ENCODE measurements at regions not wholly inside any gene's neighbourhood (a gene's known extent, or its start where the extent isn't known, plus 50 kb on each side); places are given as distances from the start of the nearest gene placed in this dataset.

DNA sequence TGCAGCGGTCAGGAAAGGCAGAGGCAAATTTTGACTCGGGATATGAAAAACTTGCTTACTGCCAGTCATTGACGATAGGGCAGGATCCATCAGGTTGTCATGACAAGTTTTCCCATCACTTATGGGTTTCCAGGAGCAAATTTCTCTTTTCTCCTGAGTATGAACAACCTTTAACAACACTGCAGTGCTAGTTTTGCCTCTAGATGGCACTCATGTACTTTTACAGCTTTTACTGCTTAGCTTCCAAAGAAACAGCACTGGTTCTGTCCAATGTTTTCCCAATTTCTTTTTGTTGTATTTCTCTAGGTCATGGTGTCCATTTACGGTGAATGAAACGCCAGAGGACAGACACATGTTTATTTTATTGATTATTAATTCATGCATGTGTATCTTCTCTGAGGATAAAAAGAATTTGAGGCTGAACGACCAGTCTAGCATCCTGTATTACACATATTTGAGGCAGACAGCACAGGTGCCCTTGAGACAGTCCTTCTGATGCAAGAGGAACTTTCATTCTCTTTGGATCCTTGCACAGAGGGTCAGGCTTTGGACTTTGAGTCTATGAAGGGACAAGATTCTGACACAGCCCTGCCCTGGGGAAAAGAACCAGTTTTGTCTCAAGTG lies 112.3 kb upstream of the TRABD2B start:
- TF ChIP-seq Cebpa-rat (IDR thresholded peaks at IDR 0.05) = no peak
- H3K4me2 ChIP-seq = no peak overlapping the region
- no peak overlapping the region for H3K4me3 ChIP-seq
- no peaks in the 10 kb centered on the region for H3K9me3 ChIP-seq (replicated peaks in 1 of 11)
- H4K20me1 ChIP-seq = no peaks in the 10 kb centered on the region
- no peaks in the 10 kb centered on the region for H3K4me1 ChIP-seq
- no peak overlapping the region for H3K27ac ChIP-seq
- no peaks in the 10 kb centered on the region for H3K27me3 ChIP-seq
- H3K9ac ChIP-seq = no peak overlapping the region
- H3K36me3 ChIP-seq = no peaks in the 10 kb centered on the region

GRCh38 chr1:48107516-48107915 lies 110.3 kb upstream of the TRABD2B start:
- H3K4me2 ChIP-seq = no peak overlapping the region
- H3K9me3 ChIP-seq (replicated peaks in 1 of 11) = no peaks in the 10 kb centered on the region
- no peaks in the 10 kb centered on the region for H4K20me1 ChIP-seq
- no peak for TF ChIP-seq Cebpa-rat (IDR thresholded peaks at IDR 0.05)
- no peak overlapping the region for H3K9ac ChIP-seq
- no peaks in the 10 kb centered on the region for H3K4me1 ChIP-seq
- no peaks in the 10 kb centered on the region for H3K27me3 ChIP-seq
- H3K27ac ChIP-seq = no peak overlapping the region
- H3K4me3 ChIP-seq = no peak overlapping the region
- H3K36me3 ChIP-seq = no peaks in the 10 kb centered on the region

- H3K4me3 ChIP-seq = no peak overlapping the region
- no peaks in the 10 kb centered on the region for H3K36me3 ChIP-seq
- H3K27ac ChIP-seq = no peak overlapping the region
- no peaks in the 10 kb centered on the region for H4K20me1 ChIP-seq
- no peaks in the 10 kb centered on the region for H3K4me1 ChIP-seq
- no peaks in the 10 kb centered on the region for H3K27me3 ChIP-seq
- TF ChIP-seq Cebpa-rat (IDR thresholded peaks at IDR 0.05) = no peak
- no peak overlapping the region for H3K9ac ChIP-seq
- no peaks in the 10 kb centered on the region for H3K9me3 ChIP-seq (replicated peaks in 1 of 11)
- no peak overlapping the region for H3K4me2 ChIP-seq
Observed at GRCh38 chr1:48106049-48106448, 108.9 kb upstream of the TRABD2B start.

GRCh38 chr1:48105165-48105564 lies 108.0 kb upstream of the TRABD2B start:
- no peaks in the 10 kb centered on the region for H4K20me1 ChIP-seq
- no peak overlapping the region for H3K9ac ChIP-seq
- no peaks in the 10 kb centered on the region for H3K4me1 ChIP-seq
- TF ChIP-seq Cebpa-rat (IDR thresholded peaks at IDR 0.05) = no peak
- no peaks in the 10 kb centered on the region for H3K36me3 ChIP-seq
- H3K9me3 ChIP-seq (replicated peaks in 1 of 11) = no peaks in the 10 kb centered on the region
- no peak overlapping the region for H3K27ac ChIP-seq
- no peak overlapping the region for H3K4me3 ChIP-seq
- H3K4me2 ChIP-seq = no peak overlapping the region
- H3K27me3 ChIP-seq = no peaks in the 10 kb centered on the region

GRCh38 chr1:48103495-48103894 lies 106.3 kb upstream of the TRABD2B start:
- TF ChIP-seq Cebpa-rat (IDR thresholded peaks at IDR 0.05) = no peak
- Histone ChIP-seq H4K20me1 (no peaks in the 10 kb centered on the region), H3K36me3 (no peaks in the 10 kb centered on the region), H3K4me3 (no peak overlapping the region), H3K9ac (no peak overlapping the region), H3K9me3 (replicated peaks in 1 of 11) (no peaks in the 10 kb centered on the region), H3K27me3 (no peaks in the 10 kb centered on the region), H3K27ac (no peak overlapping the region), H3K4me2 (no peak overlapping the region), H3K4me1 (no peaks in the 10 kb centered on the region)

GRCh38 chr1:48102766-48103165 lies 105.6 kb upstream of the TRABD2B start:
- no peaks in the 10 kb centered on the region for H3K27me3 ChIP-seq
- no peaks in the 10 kb centered on the region for H3K36me3 ChIP-seq
- H3K4me2 ChIP-seq = no peak overlapping the region
- no peaks in the 10 kb centered on the region for H4K20me1 ChIP-seq
- H3K27ac ChIP-seq = no peak overlapping the region
- H3K4me3 ChIP-seq = no peak overlapping the region
- no peak overlapping the region for H3K9ac ChIP-seq
- no peaks in the 10 kb centered on the region for H3K4me1 ChIP-seq
- H3K9me3 ChIP-seq (replicated peaks in 1 of 11) = no peaks in the 10 kb centered on the region
- no peak for TF ChIP-seq Cebpa-rat (IDR thresholded peaks at IDR 0.05)

DNA sequence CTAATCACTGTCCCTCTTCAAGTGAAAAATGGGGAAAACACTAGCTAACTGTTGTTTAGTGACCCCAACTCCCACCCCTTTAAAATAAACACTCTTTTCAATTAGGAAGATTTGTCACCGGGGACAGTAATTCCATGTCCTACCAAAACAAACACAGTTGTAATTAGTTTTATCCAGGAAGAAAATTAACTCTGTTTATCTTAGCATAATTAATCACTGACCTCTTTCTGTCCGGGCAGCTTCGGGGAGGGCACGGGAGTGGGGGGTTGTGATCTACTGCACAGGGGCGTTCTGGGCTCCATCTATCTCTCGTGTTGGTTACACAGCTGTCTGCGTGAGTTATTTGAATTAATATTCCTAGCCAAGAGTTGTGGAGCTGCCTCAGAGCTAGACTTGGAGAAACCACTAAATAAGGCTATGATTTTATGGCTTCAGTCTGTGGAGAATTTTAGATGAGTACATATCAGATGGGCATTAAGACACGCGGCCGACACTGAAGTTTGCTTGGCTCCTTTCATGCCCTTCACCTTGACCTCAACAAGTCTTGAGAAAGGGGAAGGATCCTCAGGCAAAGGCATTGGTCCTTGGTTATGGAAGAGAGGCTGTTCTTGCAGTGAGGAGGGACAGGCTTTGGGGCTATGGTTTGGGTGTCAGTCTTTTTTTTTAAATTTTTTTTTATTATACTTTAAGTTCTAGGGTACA lies 102.0 kb upstream of the TRABD2B start:
- H3K27ac ChIP-seq = no peak overlapping the region
- no peaks in the 10 kb centered on the region for H4K20me1 ChIP-seq
- TF ChIP-seq Cebpa-rat (IDR thresholded peaks at IDR 0.05) = no peak
- H3K27me3 ChIP-seq = no peaks in the 10 kb centered on the region
- H3K9me3 ChIP-seq (replicated peaks in 1 of 11) = peaks cover 0 to 8% (median 0%) of the 10 kb centered on the region in 11 experiments; a peak in 1 of 22 replicates
- no peaks in the 10 kb centered on the region for H3K36me3 ChIP-seq
- no peak overlapping the region for H3K4me2 ChIP-seq
- H3K4me3 ChIP-seq = no peak overlapping the region
- 0 out of 20 replicates have a peak, but pooled peaks cover 0 to under 1% (median 0%) of the 10 kb centered on the region in 10 experiments for H3K4me1 ChIP-seq
- no peak overlapping the region for H3K9ac ChIP-seq

DNA sequence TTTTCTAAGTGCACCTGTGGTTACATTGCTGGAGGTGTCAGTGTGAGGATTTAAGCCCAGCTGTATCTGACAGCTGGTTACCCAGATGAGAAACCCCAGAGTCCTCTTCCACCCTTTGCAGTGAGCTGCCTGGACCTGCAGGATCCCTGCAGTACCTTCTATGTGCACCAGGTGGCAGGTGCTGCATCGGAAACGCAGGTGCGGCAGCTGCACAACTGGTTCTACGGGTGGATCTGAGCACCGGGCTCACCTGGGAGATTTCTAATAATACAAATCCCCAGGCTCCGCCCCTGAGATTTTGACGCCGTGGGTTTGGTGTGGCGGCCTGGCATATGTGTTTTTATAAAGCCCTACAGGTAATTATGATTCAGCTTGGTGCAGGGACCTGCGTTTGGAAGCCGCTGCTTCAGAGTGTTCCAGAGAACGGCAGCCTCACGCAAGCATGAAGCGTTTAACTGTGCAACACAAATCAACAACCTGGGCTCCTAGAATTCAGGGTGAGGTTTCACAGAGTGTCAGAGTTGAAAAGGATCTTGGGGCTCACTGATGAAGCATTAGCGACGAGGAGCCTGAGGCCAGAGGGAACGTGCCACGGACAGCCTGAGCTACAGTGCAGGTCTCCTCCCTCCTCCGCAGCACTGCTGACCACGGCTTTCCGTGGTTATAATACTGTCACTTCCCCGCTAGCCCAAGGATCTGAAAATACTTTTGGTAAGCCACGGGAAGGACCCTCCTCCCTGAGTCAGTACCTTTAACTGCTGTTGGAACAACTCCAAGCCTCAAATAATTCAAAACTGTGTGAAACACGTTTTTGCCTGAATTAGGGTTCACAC lies 96.7 kb upstream of the TRABD2B start:
- H4K20me1 ChIP-seq = no peaks in the 10 kb centered on the region
- no peak overlapping the region for H3K4me3 ChIP-seq
- H3K27ac ChIP-seq = no peak overlapping the region
- no peak for TF ChIP-seq Cebpa-rat (IDR thresholded peaks at IDR 0.05)
- H3K9ac ChIP-seq = no peak overlapping the region
- H3K9me3 ChIP-seq (replicated peaks in 1 of 11) = peaks cover 0 to 8% (median 0%) of the 10 kb centered on the region in 11 experiments; a peak in 1 of 22 replicates
- no peaks in the 10 kb centered on the region for H3K36me3 ChIP-seq
- 0 out of 20 replicates have a peak, but pooled peaks cover 0 to 5% (median 0%) of the 10 kb centered on the region in 10 experiments for H3K4me1 ChIP-seq
- H3K27me3 ChIP-seq = no peaks in the 10 kb centered on the region
- H3K4me2 ChIP-seq = no peak overlapping the region

GRCh38 chr1:48093147-48093546 lies 96.0 kb upstream of the TRABD2B start:
- H3K9me3 ChIP-seq (replicated peaks in 1 of 11) = peaks cover 0 to 8% (median 0%) of the 10 kb centered on the region in 11 experiments; a peak in 1 of 22 replicates
- no peak overlapping the region for H3K4me2 ChIP-seq
- TF ChIP-seq Cebpa-rat (IDR thresholded peaks at IDR 0.05) = no peak
- H4K20me1 ChIP-seq = no peaks in the 10 kb centered on the region
- no peaks in the 10 kb centered on the region for H3K27me3 ChIP-seq
- 0 out of 20 replicates have a peak, but pooled peaks cover 0 to 5% (median 0%) of the 10 kb centered on the region in 10 experiments for H3K4me1 ChIP-seq
- no peak overlapping the region for H3K4me3 ChIP-seq
- H3K36me3 ChIP-seq = no peaks in the 10 kb centered on the region
- H3K9ac ChIP-seq = no peak overlapping the region
- no peak overlapping the region for H3K27ac ChIP-seq
